ENCODE measurements at regions not wholly inside any gene's neighbourhood (a gene's known extent, or its start where the extent isn't known, plus 50 kb on each side); places are given as distances from the start of the nearest gene placed in this dataset.

- no peak for DNase-seq (ENCODE audit: low read depth, low spot score)
- no peak for TF ChIP-seq CTCF (IDR thresholded peaks at IDR 0.05; ENCODE audit: low read depth, low read length)
- no peak overlapping the region for H3K4me3 ChIP-seq (ENCODE audit: low read depth, low read length)
- in situ Hi-C loops (cut with HindIII; ENCODE audit: low sequenced_read_pairs): no loop called here
These were observed 236.9 kb upstream of the SASH1 start for GRCh38 chr6:148105695-148106094.

GRCh38 chr6:148107911-148108310, 234.7 kb upstream of the SASH1 start:
- DNase-seq (ENCODE audit: low read depth, low spot score): no peak
- in situ Hi-C loops (cut with HindIII; ENCODE audit: low sequenced_read_pairs): no loop called here
- H3K4me3 ChIP-seq (ENCODE audit: low read depth, low read length): no peak overlapping the region
- TF ChIP-seq CTCF (IDR thresholded peaks at IDR 0.05; ENCODE audit: low read depth, low read length): no peak

GRCh38 chr6:148109732-148110131, 232.9 kb upstream of the SASH1 start:
- DNase-seq (ENCODE audit: low read depth, low spot score): no peak
- no peak for TF ChIP-seq CTCF (IDR thresholded peaks at IDR 0.05; ENCODE audit: low read depth, low read length)
- no peak overlapping the region for H3K4me3 ChIP-seq (ENCODE audit: low read depth, low read length)
- in situ Hi-C loops (cut with HindIII; ENCODE audit: low sequenced_read_pairs): no loop called here

GRCh38 chr6:148110925-148111324, 231.7 kb upstream of the SASH1 start:
- no peak overlapping the region for H3K4me3 ChIP-seq (ENCODE audit: low read depth, low read length)
- in situ Hi-C loops (cut with HindIII; ENCODE audit: low sequenced_read_pairs): no loop called here
- no peak for DNase-seq (ENCODE audit: low read depth, low spot score)
- no peak for TF ChIP-seq CTCF (IDR thresholded peaks at IDR 0.05; ENCODE audit: low read depth, low read length)

- no peak for DNase-seq (ENCODE audit: low read depth, low spot score)
- no peak overlapping the region for H3K4me3 ChIP-seq (ENCODE audit: low read depth, low read length)
- no peak for TF ChIP-seq CTCF (IDR thresholded peaks at IDR 0.05; ENCODE audit: low read depth, low read length)
- in situ Hi-C loops (cut with HindIII; ENCODE audit: low sequenced_read_pairs): no loop called here
These were observed 229.8 kb upstream of the SASH1 start for GRCh38 chr6:148112851-148113319.

GRCh38 chr6:148116001-148116400, 226.6 kb upstream of the SASH1 start:
- TF ChIP-seq CTCF (IDR thresholded peaks at IDR 0.05; ENCODE audit: low read depth, low read length): no peak
- no peak overlapping the region for H3K4me3 ChIP-seq (ENCODE audit: low read depth, low read length)
- DNase-seq (ENCODE audit: low read depth, low spot score): no peak
- in situ Hi-C loops (cut with HindIII; ENCODE audit: low sequenced_read_pairs): no loop called here

- no peak for TF ChIP-seq CTCF (IDR thresholded peaks at IDR 0.05; ENCODE audit: low read depth, low read length)
- DNase-seq (ENCODE audit: low read depth, low spot score): no peak
- in situ Hi-C loops (cut with HindIII; ENCODE audit: low sequenced_read_pairs): no loop called here
- H3K4me3 ChIP-seq (ENCODE audit: low read depth, low read length): no peak overlapping the region
These were observed 224.4 kb upstream of the SASH1 start for GRCh38 chr6:148118244-148118643.

Data from astrocyte of the spinal cord (primary cell).